Tibial nerve (tissue), 4 donors: ENCODE measurements at regions not wholly inside any gene's neighbourhood (a gene's known extent, or its start where the extent isn't known, plus 50 kb on each side); places are given as distances from the start of the nearest gene placed in this dataset.

Experiments used
- DNase-seq, 2 donors: peaks; one replicate each; pipeline ENCODE4 v3.0.0-alpha.2; 2019; ENCODE audit warnings: low spot score in 2 of 2
- H3K27ac ChIP-seq, 4 donors: fragments of 200-600 bp; sonication (generic) in 3 of 4; one replicate each; pipeline ENCODE4 v1.5.1; 2017 to 2019; ENCODE audit warnings: mild to moderate bottlenecking in 1 of 4
- H3K27me3 ChIP-seq, 2 donors: fragments of 200-600 bp; sonication (generic) in 1 of 2; one replicate each; pipeline versions ENCODE4 v1.5.1 to v1.6.0; 2017 to 2019
- H3K36me3 ChIP-seq, 3 donors: fragments of 200-600 bp; sonication (generic); one replicate each; pipeline ENCODE4 v1.5.1; 2018 to 2019
- H3K4me1 ChIP-seq, 4 donors: fragments of 200-600 bp; sonication (generic) in 3 of 4; one replicate each; pipeline ENCODE4 v1.5.1; 2017 to 2019
- H3K4me3 ChIP-seq, 4 donors: fragments of 200-600 bp; sonication (generic) in 3 of 4; one replicate each; pipeline ENCODE4 v1.5.1; 2017 to 2019; ENCODE audit warnings: mild to moderate bottlenecking in 1 of 4, moderate library complexity in 1 of 4
- H3K9me3 ChIP-seq, 4 donors: fragments of 200-600 bp; sonication (generic) in 3 of 4; one replicate each; pipeline ENCODE4 v1.5.1; 2017 to 2019
- EP300 ChIP-seq, 2 donors: sonication (generic); formaldehyde crosslinking; IDR thresholded peaks; one replicate each; pipeline ENCODE4 v1.6.1; 2017; ENCODE audit warnings: antibody characterized with exemption in 2 of 2, mild to moderate bottlenecking in 1 of 2
- POLR2A ChIP-seq, 2 donors: fragments of 450-650 bp; IDR thresholded peaks; one replicate each; pipeline ENCODE4 v1.6.1; 2017; ENCODE audit warnings: antibody characterized with exemption in 2 of 2, mild to moderate bottlenecking in 2 of 2, moderate library complexity in 2 of 2
- WGBS, 2 donors: methylation state at CpG; one replicate each; pipeline ENCODE4 v1.1.5; 2018; 5-methylcytosine and 5-hydroxymethylcytosine counted together
- TF ChIP-seq, protein P1 (sequence below), 5 experiments: fragments of 200-600 bp in 3 of 5; fragments of 450-650 bp in 2 of 5; sonication (generic) in 3 of 5; IDR thresholded peaks; one replicate each; pipeline ENCODE4 v1.5.1; 2016 to 2019; ENCODE audit warnings: antibody characterized with exemption in 5 of 5, mild to moderate bottlenecking in 3 of 5, moderate library complexity in 2 of 5

DNA sequence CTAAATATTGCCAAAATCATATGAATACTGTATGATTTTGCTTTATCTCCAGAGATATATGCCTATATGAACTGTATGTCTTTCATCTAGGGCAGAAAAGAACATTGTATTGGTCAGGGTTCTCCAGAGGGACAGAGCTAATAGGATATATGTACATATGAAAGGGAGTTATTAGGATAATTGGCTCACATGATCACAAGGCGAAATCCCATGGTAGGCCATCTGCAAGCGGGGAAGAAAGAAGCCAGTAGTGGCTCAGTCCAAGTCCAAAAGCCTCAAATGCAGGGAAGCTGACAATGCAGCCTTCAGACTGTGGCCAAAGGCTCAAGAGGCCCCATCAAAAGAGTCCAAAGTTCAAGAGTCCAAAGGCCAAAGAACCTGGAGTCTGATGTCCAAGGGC lies 209.9 kb downstream of the RNF144A start:
- no peaks in the 10 kb centered on the region for H3K36me3 ChIP-seq
- no peak for DNase-seq
- H3K4me3 ChIP-seq = no peak overlapping the region
- WGBS, 2 donors = 74 to 96% methylated on average over 2 of the region's 2 CpGs
- TF ChIP-seq EP300 (IDR thresholded peaks at IDR 0.05) = no peak
- TF ChIP-seq, protein P1, sequence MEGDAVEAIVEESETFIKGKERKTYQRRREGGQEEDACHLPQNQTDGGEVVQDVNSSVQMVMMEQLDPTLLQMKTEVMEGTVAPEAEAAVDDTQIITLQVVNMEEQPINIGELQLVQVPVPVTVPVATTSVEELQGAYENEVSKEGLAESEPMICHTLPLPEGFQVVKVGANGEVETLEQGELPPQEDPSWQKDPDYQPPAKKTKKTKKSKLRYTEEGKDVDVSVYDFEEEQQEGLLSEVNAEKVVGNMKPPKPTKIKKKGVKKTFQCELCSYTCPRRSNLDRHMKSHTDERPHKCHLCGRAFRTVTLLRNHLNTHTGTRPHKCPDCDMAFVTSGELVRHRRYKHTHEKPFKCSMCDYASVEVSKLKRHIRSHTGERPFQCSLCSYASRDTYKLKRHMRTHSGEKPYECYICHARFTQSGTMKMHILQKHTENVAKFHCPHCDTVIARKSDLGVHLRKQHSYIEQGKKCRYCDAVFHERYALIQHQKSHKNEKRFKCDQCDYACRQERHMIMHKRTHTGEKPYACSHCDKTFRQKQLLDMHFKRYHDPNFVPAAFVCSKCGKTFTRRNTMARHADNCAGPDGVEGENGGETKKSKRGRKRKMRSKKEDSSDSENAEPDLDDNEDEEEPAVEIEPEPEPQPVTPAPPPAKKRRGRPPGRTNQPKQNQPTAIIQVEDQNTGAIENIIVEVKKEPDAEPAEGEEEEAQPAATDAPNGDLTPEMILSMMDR (IDR thresholded peaks at IDR 0.05) = no peak
- H3K27ac ChIP-seq = no peak overlapping the region
- no peaks in the 10 kb centered on the region for H3K4me1 ChIP-seq
- no peaks in the 10 kb centered on the region for H3K9me3 ChIP-seq
- H3K27me3 ChIP-seq = no peaks in the 10 kb centered on the region

- H3K9me3 ChIP-seq = no peaks in the 10 kb centered on the region
- no peak overlapping the region for H3K4me3 ChIP-seq
- no peak overlapping the region for H3K27ac ChIP-seq
- no peak for TF ChIP-seq EP300 (IDR thresholded peaks at IDR 0.05)
- no peak for TF ChIP-seq POLR2A (IDR thresholded peaks at IDR 0.05)
- TF ChIP-seq, protein P1 (IDR thresholded peaks at IDR 0.05) = no peak
- no peak for DNase-seq
- no peaks in the 10 kb centered on the region for H3K27me3 ChIP-seq
- H3K36me3 ChIP-seq = no peaks in the 10 kb centered on the region
- H3K4me1 ChIP-seq = no peaks in the 10 kb centered on the region
These were observed 210.5 kb downstream of the RNF144A start for GRCh38 chr2:7127687-7128086.

DNA sequence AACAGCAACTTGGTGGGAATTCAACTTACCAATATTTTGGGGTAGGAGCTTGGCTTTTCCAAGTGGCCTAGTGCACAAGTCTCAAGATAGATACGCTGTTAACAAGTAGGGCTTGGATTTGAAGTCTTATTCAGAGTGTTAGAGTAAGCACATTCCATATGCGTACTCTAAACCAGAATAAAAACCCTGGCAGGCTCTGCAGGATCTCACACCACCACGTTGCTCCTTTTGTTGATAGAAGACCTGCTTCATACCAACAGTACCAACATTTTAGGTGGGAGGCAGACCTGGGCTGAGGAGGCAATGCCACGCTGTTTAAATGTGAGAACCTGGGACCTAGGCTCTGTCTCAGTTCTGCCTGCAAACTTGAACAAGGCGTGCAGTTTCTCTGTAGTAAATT lies 214.0 kb downstream of the RNF144A start:
- Histone ChIP-seq H3K36me3 (no peaks in the 10 kb centered on the region), H3K4me1 (no peaks in the 10 kb centered on the region), H3K4me3 (no peak overlapping the region), H3K27ac (no peak overlapping the region), H3K27me3 (no peaks in the 10 kb centered on the region), H3K9me3 (no peaks in the 10 kb centered on the region)
- WGBS, 2 donors = 67 to 74% methylated on average over 5 of the region's 5 CpGs
- TF ChIP-seq EP300 (IDR thresholded peaks at IDR 0.05) (no peak), POLR2A (IDR thresholded peaks at IDR 0.05) (no peak)
- TF ChIP-seq, protein P1 (IDR thresholded peaks at IDR 0.05) = no peak
- DNase-seq = no peak

- Histone ChIP-seq H3K27ac (no peak overlapping the region), H3K27me3 (no peaks in the 10 kb centered on the region), H3K4me1 (no peaks in the 10 kb centered on the region), H3K36me3 (no peaks in the 10 kb centered on the region), H3K4me3 (no peak overlapping the region), H3K9me3 (no peaks in the 10 kb centered on the region)
- no peak for TF ChIP-seq EP300 (IDR thresholded peaks at IDR 0.05)
- TF ChIP-seq, protein P1 (IDR thresholded peaks at IDR 0.05) = no peak
- no peak for TF ChIP-seq POLR2A (IDR thresholded peaks at IDR 0.05)
- WGBS, 2 donors = 98 to 100% methylated on average over 3 of the region's 3 CpGs
- no peak for DNase-seq
These were observed 215.5 kb downstream of the RNF144A start for GRCh38 chr2:7132753-7133152.

DNA sequence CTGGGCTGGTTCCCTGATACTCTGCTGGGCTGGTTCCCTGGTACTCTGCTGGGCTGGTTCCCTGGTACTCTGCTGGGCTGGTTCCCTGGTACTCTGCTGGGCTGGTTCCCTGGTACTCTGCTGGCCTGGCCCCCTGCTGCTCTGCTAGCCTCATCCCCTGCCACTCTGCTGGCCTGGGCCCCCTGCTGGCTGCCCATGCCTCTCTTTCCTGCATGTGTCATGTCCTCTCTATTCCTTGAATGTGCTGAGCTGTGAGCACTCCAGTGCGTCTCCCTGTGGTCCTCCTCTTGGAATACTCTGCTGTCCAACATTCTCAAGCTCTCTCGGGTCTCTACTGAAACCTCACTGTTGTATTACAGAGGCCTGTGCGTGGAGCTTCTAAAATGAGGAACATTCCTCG lies 216.3 kb downstream of the RNF144A start:
- H3K27me3 ChIP-seq = no peaks in the 10 kb centered on the region
- no peaks in the 10 kb centered on the region for H3K36me3 ChIP-seq
- no peaks in the 10 kb centered on the region for H3K9me3 ChIP-seq
- no peak for DNase-seq
- H3K4me1 ChIP-seq = no peaks in the 10 kb centered on the region
- 92% methylated on average over 4 of the region's 4 CpGs for WGBS, 2 donors
- TF ChIP-seq EP300 (IDR thresholded peaks at IDR 0.05) = no peak
- TF ChIP-seq POLR2A (IDR thresholded peaks at IDR 0.05) = no peak
- TF ChIP-seq, protein P1 (IDR thresholded peaks at IDR 0.05) = no peak
- H3K27ac ChIP-seq = no peak overlapping the region
- no peak overlapping the region for H3K4me3 ChIP-seq
